ENCODE measurements at regions not wholly inside any gene's neighbourhood (a gene's known extent, or its start where the extent isn't known, plus 50 kb on each side); places are given as distances from the start of the nearest gene placed in this dataset.
"Not testable (repeated sequence)": the region's sequence is repeated elsewhere in the genome, so short reads cannot be mapped to it uniquely, and the experiment has no call there.

GRCh38 chr1:38746941-38747600 is 112.5 kb downstream of the RRAGC start:
- DNase-seq: no peak

- DNase-seq: no peak
Measured at GRCh38 chr1:38746402-38746935, 113.1 kb downstream of the RRAGC start.

- DNase-seq: no peak
Measured at GRCh38 chr1:38745476-38746401, 113.8 kb downstream of the RRAGC start.

DNA sequence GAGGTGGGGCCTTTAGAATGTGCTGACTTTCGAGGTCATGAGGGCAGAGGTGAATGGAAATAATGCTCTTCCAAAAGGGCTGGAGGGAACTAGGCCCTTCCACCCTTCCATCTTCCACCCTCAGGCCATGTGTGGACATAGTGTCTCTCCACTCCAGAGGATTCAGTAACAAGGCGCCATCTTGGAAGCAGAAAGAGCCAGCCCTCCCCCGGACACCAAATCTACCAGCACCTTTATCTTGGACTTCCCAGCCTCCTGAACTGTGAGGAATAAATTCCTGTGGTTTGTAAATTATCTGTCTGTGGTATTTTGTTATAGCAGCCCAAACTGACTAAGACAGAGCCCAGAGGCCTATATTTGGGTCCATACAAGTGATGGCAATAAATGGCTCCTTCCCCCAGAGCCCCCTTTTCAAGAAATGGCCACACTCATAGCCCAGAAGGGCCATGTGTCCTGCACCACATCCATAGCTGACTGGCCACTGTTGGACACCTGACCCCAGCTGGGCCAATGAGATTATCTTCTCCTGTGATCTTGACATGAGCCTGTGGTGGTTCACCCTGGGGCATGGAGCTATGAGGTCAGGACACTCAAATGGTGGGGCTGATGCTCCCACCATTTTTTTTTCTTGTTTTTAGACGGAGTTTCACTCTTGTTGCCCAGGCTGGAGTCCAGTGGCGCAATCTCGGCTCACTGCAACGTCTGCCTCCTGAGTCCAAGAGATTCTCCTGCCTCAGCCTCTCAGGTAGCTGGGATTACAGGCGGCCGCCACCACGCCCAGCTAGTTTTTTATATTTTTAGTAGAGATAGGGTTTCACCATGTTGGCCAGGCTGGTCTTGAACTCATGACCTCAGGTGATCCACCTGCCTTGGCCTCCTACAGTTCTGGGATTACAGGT is 114.9 kb downstream of the RRAGC start:
- no peak for DNase-seq

GRCh38 chr1:38743184-38743583 is 116.4 kb downstream of the RRAGC start:
- no peak for DNase-seq

GRCh38 chr1:38741341-38741740 is 118.2 kb downstream of the RRAGC start:
- no peak for DNase-seq

- no peak for DNase-seq
Measured at GRCh38 chr1:38740487-38740886, 119.1 kb downstream of the RRAGC start.

DNA sequence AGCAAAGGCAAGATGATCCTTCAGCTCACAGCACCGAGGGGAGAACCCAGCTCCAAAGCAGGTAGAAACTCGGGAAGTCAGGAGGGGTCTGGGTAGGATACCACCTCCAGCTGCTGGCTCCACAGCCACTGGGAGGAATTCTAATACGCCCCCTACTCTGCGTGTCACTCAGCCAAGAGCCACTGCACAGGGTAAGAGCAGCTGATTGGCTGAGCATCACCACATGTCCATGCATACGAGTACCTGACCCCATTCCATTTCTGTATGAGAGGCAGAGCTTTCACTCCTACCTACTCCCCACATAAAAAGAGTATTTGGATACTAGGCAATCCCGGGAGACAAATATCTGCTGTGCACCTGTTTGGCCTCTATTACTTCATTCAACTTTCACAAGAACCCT is 121.4 kb downstream of the RRAGC start:
- no peak for DNase-seq

DNA sequence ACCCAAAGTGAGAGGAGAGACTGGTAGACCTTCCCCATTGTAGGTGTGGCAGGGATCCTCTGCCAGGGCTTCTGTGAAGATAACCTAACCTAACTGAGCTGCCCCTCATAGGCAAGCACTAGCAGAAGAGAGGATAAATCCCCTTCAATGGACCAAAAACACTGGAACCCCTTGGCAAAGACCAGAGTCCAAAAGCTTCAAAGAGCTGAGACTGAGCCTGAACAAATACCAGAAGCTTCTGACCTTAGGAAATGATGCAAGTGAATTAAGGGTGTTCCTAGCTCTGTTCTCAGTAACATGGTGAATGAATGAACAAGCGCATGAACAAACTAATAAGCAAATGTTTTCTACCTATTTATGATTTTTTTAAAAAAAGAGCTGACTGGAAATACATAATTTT is 123.2 kb downstream of the RRAGC start:
- no peak for DNase-seq

- no peak for DNase-seq
Measured at GRCh38 chr1:38735651-38736161, 123.9 kb downstream of the RRAGC start.

DNA sequence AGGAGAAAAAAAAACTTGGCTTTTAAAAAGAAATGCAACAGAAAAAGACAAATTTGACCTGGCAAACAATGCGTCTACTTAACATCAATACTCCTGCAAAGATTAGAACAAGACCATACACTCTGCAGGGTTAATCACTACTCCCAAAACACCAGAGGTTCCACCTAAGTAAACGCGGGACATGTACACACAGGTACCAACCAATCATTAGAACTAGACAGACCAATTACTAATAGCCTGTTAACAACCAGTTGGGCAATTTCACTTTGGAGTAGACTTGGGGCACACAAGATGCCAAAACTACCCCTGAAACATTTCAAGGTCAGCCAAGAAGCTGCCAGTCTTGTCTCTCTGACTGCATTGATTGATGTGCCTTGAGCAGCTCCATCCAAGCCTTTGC is 125.8 kb downstream of the RRAGC start:
- no peak for DNase-seq

- DNase-seq: no peak
Measured at GRCh38 chr1:38730511-38731397, 128.8 kb downstream of the RRAGC start.

DNA sequence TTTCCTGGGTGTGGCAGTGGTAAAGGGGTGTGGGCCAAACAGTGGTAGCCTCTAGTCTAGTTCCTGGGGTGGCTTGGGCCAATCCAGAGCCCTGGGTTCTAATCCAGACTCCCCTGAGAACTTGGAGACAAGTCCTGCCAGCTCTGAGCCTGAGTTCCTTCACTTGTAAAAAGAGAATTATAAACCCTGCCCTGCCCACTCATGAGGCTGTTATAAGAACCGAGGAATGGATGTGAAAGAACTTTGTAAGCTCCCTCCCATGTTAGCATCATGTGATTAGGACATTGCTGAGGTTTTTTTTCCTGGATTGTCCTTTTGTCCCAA is 131.0 kb downstream of the RRAGC start:
- no peak for DNase-seq

DNA sequence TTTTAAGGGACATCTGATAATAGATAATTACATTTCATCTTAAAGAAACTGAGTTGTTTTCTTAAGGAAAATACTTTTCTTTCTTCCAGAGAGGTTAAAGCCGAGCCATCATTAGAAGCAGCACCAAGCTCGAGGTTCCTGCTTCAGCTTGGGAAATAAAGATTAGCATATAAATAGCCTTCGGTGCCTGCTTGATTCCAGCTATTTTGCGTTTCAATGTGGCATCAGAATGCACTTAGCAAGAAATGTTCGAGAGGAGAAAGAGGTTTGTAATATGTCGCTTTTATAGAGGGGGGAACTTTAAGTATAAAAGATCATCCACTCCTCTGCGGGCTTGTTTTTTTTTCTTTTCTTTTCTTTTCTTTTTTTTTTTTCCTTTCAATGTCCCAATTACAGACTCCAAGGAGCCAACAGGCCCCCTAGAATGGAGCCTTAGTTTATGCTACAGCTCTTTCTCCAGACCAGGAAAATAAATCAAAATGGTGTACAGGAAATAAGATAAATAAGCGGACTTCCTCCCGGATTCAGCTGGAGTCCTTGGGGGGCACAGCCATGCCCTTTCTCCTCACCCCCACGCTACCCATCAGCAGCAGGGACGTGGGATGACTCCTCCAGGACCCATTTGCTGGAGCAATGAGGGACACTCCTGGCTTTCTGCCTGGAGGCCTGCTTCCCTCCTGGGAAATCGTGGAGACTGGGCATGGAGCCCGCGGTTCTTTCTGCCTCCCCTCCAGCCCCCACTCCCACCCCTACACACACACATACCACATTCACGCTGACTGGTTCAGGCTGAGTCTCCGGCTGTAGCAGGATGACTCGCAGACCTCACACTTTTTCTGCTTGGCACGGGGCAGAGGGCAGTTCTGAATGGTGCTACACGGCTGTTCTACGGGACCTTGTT is 131.6 kb downstream of the RRAGC start:
- DNase-seq: no peak

DNA sequence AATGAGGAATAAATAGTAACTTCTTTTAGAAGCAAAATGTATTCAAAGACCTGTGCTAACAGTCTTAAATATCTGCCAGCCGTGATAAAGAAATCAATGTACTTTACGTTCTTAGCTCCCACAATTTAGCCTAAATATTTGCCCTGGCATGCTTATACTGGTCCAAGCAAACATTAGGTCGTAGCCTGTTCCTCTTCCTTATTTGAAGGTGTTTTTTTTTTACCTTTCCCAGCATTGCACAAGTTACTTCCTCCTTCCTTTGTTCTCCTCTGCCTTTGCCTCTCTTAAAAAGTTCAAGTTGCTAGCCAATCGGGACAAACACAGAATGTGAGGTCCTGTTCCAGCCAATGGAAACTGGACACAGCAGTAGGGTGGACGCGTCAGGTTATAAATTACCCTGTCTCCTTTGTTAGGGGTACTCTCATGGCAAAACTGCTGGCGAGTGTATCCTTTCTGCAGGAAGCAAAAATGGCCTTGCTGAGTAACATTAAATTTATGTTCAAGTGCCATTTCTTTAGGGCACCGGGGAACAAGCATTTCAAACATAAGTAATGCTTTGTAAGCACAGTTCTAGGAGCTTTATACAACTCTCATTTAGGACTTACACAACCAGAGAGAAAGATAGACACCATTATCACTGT is 134.1 kb downstream of the RRAGC start:
- DNase-seq: not testable (repeated sequence)

- DNase-seq: no peak
Measured at GRCh38 chr1:38724160-38725131, 135.1 kb downstream of the RRAGC start.

- no peak for DNase-seq
Measured at GRCh38 chr1:38721816-38722215, 137.8 kb downstream of the RRAGC start.

DNA sequence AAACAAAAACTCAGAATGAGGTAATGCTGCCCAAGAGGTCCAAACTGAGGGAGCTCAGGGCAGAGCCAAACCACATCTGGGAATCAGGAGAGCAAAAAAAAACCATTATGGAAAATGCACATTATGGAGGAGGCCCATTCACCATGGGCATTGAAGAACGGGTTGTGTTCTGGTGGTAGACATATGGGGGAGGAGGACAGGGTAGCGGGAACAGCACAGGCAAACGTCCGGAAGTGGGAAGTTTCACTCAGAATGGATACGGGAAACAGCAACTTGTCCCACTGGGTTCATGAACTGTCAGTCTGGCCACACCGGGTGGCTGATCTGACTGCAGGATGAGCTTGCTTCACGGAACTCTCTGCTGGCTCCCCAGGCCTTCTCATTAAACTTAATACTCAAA is 139.7 kb downstream of the RRAGC start:
- no peak for DNase-seq

- DNase-seq: no peak
Measured at GRCh38 chr1:38718031-38718430, 141.5 kb downstream of the RRAGC start.
